ENCODE measurements at regions not wholly inside any gene's neighbourhood (a gene's known extent, or its start where the extent isn't known, plus 50 kb on each side); places are given as distances from the start of the nearest gene placed in this dataset.

- no peak overlapping the region for H3K56ac ChIP-seq (ENCODE audit: extremely low read depth, insufficient read depth, low read length)
- no peak overlapping the region for H4K5ac ChIP-seq (ENCODE audit: low read depth, low read length)
- no peak overlapping the region for H2BK5ac ChIP-seq (ENCODE audit: low read depth, low read length, poor library complexity, severe bottlenecking)
- H2BK20ac ChIP-seq (ENCODE audit: low read depth, low read length), result no peak overlapping the region
- H3K79me1 ChIP-seq (ENCODE audit: low read depth in 1 of 2, low read length in 2 of 2), result no peaks in the 10 kb centered on the region
- intact Hi-C loops (cut with micrococcal nuclease), result no loop called here
- H3K36me3 ChIP-seq (ENCODE audit: control insufficient read depth, insufficient read depth, low read length), result no peaks in the 10 kb centered on the region
- H2BK120ac ChIP-seq (ENCODE audit: low read depth, low read length), result no peak overlapping the region
- WGBS, 2 experiments (ENCODE audit: extremely low coverage in 2 of 2, insufficient read length in 1 of 2), result no CpG with 5 or more reads among the region's 2 CpGs
- no peak overlapping the region for H2AFZ ChIP-seq (replicated peaks; ENCODE audit: low read length, poor library complexity)
- ATAC-seq (ENCODE audit: low read depth) (no peak), DNase-seq (no peak)
- TF ChIP-seq BHLHE40 (IDR thresholded peaks at IDR 0.05; ENCODE audit: low read depth, low read length), result no peak
- no peak for TF ChIP-seq RCOR1 (IDR thresholded peaks at IDR 0.05; ENCODE audit: insufficient replicate concordance, low read length)
- TF ChIP-seq RAD21 (IDR thresholded peaks at IDR 0.05; ENCODE audit: low read length), result no peak
- no peak for TF ChIP-seq ELK1 (IDR thresholded peaks at IDR 0.05; ENCODE audit: borderline replicate concordance, low read depth, low read length)
- TF ChIP-seq NFE2L2 (IDR thresholded peaks at IDR 0.05; ENCODE audit: low read depth, low read length), result no peak
- TF ChIP-seq CEBPB (IDR thresholded peaks at IDR 0.05; ENCODE audit: low read depth, low read length), result no peak
- TF ChIP-seq CTCF (conservative IDR thresholded peaks at IDR 0.05; ENCODE audit: low read depth, low read length), result no peak
- TF ChIP-seq CHD1 (IDR thresholded peaks at IDR 0.05; ENCODE audit: low read depth, low read length), result no peak
- no peak for TF ChIP-seq POLR2A (IDR thresholded peaks at IDR 0.05; ENCODE audit: low read depth, low read length)
- no peak for TF ChIP-seq USF2 (IDR thresholded peaks at IDR 0.05; ENCODE audit: low read depth, low read length)
- TF ChIP-seq MAZ (IDR thresholded peaks at IDR 0.05; ENCODE audit: borderline replicate concordance, low read depth, low read length), result no peak
- TF ChIP-seq SMC3 (IDR thresholded peaks at IDR 0.05; ENCODE audit: low read depth, low read length), result no peak
- no peak for TF ChIP-seq FOS (IDR thresholded peaks at IDR 0.05; ENCODE audit: low read depth, low read length)
- no peak for TF ChIP-seq RFX5 (IDR thresholded peaks at IDR 0.05; ENCODE audit: low read depth, low read length)
- TF ChIP-seq MAFK (IDR thresholded peaks at IDR 0.05; ENCODE audit: low read depth, low read length), result no peak
- no peak for TF ChIP-seq MXI1 (IDR thresholded peaks at IDR 0.05; ENCODE audit: borderline replicate concordance, low read depth, low read length)
- CTCF ChIA-PET, result no interaction called here
- no peak overlapping the region for H2BK15ac ChIP-seq (ENCODE audit: low read depth, low read length)
- no peak overlapping the region for H3K23ac ChIP-seq (ENCODE audit: low read depth, low read length)
- H3K4me3 ChIP-seq (ENCODE audit: insufficient read depth, low read depth, low read length), result no peak overlapping the region
- no peaks in the 10 kb centered on the region for H3K4me1 ChIP-seq (ENCODE audit: control insufficient read depth, insufficient read depth, low read length)
- no peaks in the 10 kb centered on the region for H3K27me3 ChIP-seq (ENCODE audit: control insufficient read depth, insufficient read depth, low read length)
- H3K27ac ChIP-seq (ENCODE audit: insufficient read depth, low read length), result no peak overlapping the region
- H3K4me2 ChIP-seq (ENCODE audit: low read depth, low read length), result no peak overlapping the region
- POLR2A ChIA-PET (ENCODE audit: unreplicated experiment), result no interaction called here
- H3K18ac ChIP-seq (ENCODE audit: low read depth, low read length), result no peak overlapping the region
- dilution Hi-C loops (cut with HindIII; ENCODE audit: low sequenced_read_pairs, unreplicated experiment), result no loop called here
- no peak overlapping the region for H3K9ac ChIP-seq (ENCODE audit: low read depth, low read length)
- no peak overlapping the region for H2AK5ac ChIP-seq (ENCODE audit: low read depth, low read length)
- no peak overlapping the region for H3K4ac ChIP-seq (ENCODE audit: low read depth, low read length)
- no peaks in the 10 kb centered on the region for H4K20me1 ChIP-seq (ENCODE audit: insufficient read depth, low read length)
- H4K91ac ChIP-seq (ENCODE audit: insufficient read depth, low read depth, low read length), result no peak overlapping the region
- no peaks in the 10 kb centered on the region for H3K9me1 ChIP-seq (ENCODE audit: insufficient read depth, low read length)
- H3K14ac ChIP-seq (replicated peaks; ENCODE audit: low read depth, low read length), result no peak overlapping the region
- BruUV-seq (replicated peaks), result no TSS peak
- peaks cover 11% of the 10 kb centered on the region; the same call in 1 of the 2 replicates for H3K9me3 ChIP-seq (ENCODE audit: control insufficient read depth, insufficient read depth, low read length)
- no peak overlapping the region for H2AK9ac ChIP-seq (replicated peaks; ENCODE audit: low read depth, low read length, poor library complexity)
- no peak overlapping the region for H4K8ac ChIP-seq (ENCODE audit: low read depth in 2 of 2, low read length in 2 of 2)
- in situ Hi-C loops (cut with MboI; ENCODE audit: low sequenced_read_pairs), result no loop called here
Measured at GRCh38 chrX:146278381-146278780, 460.8 kb downstream of the SLITRK2 start.
